Kidney (tissue), 13 donors: ENCODE measurements at regions not wholly inside any gene's neighbourhood (a gene's known extent, or its start where the extent isn't known, plus 50 kb on each side); places are given as distances from the start of the nearest gene placed in this dataset.
A peak's percentile ranks its signal among the peaks of the same experiment; 100 is the strongest.

Source experiments
- DNase-seq, 5 donors: peaks; one replicate each; pipeline ENCODE4 v3.0.0-alpha.2; 2013 to 2020
- FAIRE-seq: peaks from 2 replicates; lab custom pipeline; 2012; peaks lifted over from hg19 to GRCh38; lab: Jason Lieb, UNC
- H3K27ac ChIP-seq, 2 donors: one replicate each; pipeline ENCODE4 v1.7.0; 2013; ENCODE audit warnings: low read depth in 2 of 2, low read length in 2 of 2, inconsistent platforms in 1 of 2
- H3K27me3 ChIP-seq: one replicate; pipeline ENCODE4 v1.7.1; 2013; ENCODE audit warnings: low read length, inconsistent platforms; ENCODE audit not compliant: control insufficient read depth, insufficient read depth
- H3K36me3 ChIP-seq, 3 donors: one replicate each; pipeline versions ENCODE4 v1.7.0 to v1.7.1; 2013; ENCODE audit warnings: low read length in 3 of 3, control low read depth in 1 of 3, inconsistent platforms in 1 of 3; ENCODE audit not compliant: insufficient read depth in 3 of 3, control insufficient read depth in 2 of 3
- H3K4me1 ChIP-seq, 3 donors: one replicate each; pipeline versions ENCODE4 v1.7.0 to v1.7.1; 2013; ENCODE audit warnings: low read length in 3 of 3, inconsistent platforms in 1 of 3, low read depth in 1 of 3; ENCODE audit not compliant: control insufficient read depth in 2 of 3, insufficient read depth in 2 of 3
- H3K4me3 ChIP-seq, 3 donors: one replicate each; pipeline versions ENCODE4 v1.7.0 to v1.8.1; 2013; ENCODE audit warnings: low read length in 3 of 3, control low read depth in 1 of 3, inconsistent platforms in 1 of 3
- H3K9ac ChIP-seq, 3 donors: one replicate each; pipeline versions ENCODE4 v1.7.0 to v1.7.1; 2013; ENCODE audit warnings: low read length in 3 of 3, control low read depth in 1 of 3, inconsistent platforms in 1 of 3
- H3K9me3 ChIP-seq, 3 donors: one replicate each; pipeline versions ENCODE4 v1.7.0 to v1.7.1; 2013; ENCODE audit warnings: low read length in 3 of 3, control low read depth in 1 of 3, inconsistent platforms in 1 of 3; ENCODE audit not compliant: control insufficient read depth in 2 of 3, insufficient read depth in 1 of 3
- CTCF ChIP-seq: IDR thresholded peaks from 3 replicates; pipeline ENCODE4 v1.5.1; 2012; ENCODE audit warnings: mild to moderate bottlenecking, moderate library complexity, borderline replicate concordance; ENCODE audit not compliant: insufficient read depth; ENCODE audit errors: extremely low read depth
- intact Hi-C: fragments of 100-400 bp; cut with DNase I; formaldehyde crosslinking; loops from one replicate; pipeline ENCODE4 v1.11.1; 2022
- donor health status: control.
- donor health status: control.
- donor health status: control.
- donor health status: control.
- donor health status: control.
- donor health status: DM: yes; HTN: yes; CAD: no.
- donor health status: Normal renal cell carcinoma (clear cell type).

GRCh38 chr5:97838214-97838613 is 655.2 kb upstream of the RIOK2 start:
- TF ChIP-seq CTCF = no peak
- no peak overlapping the region for H3K4me3 ChIP-seq
- intact Hi-C loops = no loop called here
- no peaks in the 10 kb centered on the region for H3K4me1 ChIP-seq
- H3K27me3 ChIP-seq = no peaks in the 10 kb centered on the region
- no peaks in the 10 kb centered on the region for H3K36me3 ChIP-seq
- DNase-seq (no peak), FAIRE-seq (no peak)
- H3K9me3 ChIP-seq = no peaks in the 10 kb centered on the region
- no peak overlapping the region for H3K9ac ChIP-seq
- no peak overlapping the region for H3K27ac ChIP-seq

- H3K9me3 ChIP-seq = no peaks in the 10 kb centered on the region
- H3K27ac ChIP-seq = no peak overlapping the region
- H3K4me3 ChIP-seq = no peak overlapping the region
- peak in 1 of 5 donors; percentile 1 for DNase-seq
- intact Hi-C loops = no loop called here
- TF ChIP-seq CTCF = no peak
- no peaks in the 10 kb centered on the region for H3K27me3 ChIP-seq
- FAIRE-seq = no peak
- no peak overlapping the region for H3K9ac ChIP-seq
- no peaks in the 10 kb centered on the region for H3K4me1 ChIP-seq
- no peaks in the 10 kb centered on the region for H3K36me3 ChIP-seq
Observed at GRCh38 chr5:97839341-97840086, 656.5 kb upstream of the RIOK2 start.

- H3K36me3 ChIP-seq = no peaks in the 10 kb centered on the region
- no peak overlapping the region for H3K9ac ChIP-seq
- H3K27ac ChIP-seq = no peak overlapping the region
- DNase-seq = no peak
- H3K4me1 ChIP-seq = no peaks in the 10 kb centered on the region
- intact Hi-C loops = no loop called here
- no peak for FAIRE-seq
- H3K27me3 ChIP-seq = no peaks in the 10 kb centered on the region
- TF ChIP-seq CTCF = no peak
- no peak overlapping the region for H3K4me3 ChIP-seq
- no peaks in the 10 kb centered on the region for H3K9me3 ChIP-seq
Observed at GRCh38 chr5:97840643-97841042, 657.6 kb upstream of the RIOK2 start.

- TF ChIP-seq CTCF = no peak
- Histone ChIP-seq H3K9ac (no peak overlapping the region), H3K27ac (no peak overlapping the region), H3K4me3 (no peak overlapping the region), H3K36me3 (no peaks in the 10 kb centered on the region), H3K27me3 (no peaks in the 10 kb centered on the region), H3K9me3 (no peaks in the 10 kb centered on the region), H3K4me1 (no peaks in the 10 kb centered on the region)
- DNase-seq (no peak), FAIRE-seq (no peak)
- intact Hi-C loops = no loop called here
Observed at GRCh38 chr5:97842687-97843086, 659.6 kb upstream of the RIOK2 start.
